Endothelial cell of umbilical vein (primary cell): ENCODE measurements at regions not wholly inside any gene's neighbourhood (a gene's known extent, or its start where the extent isn't known, plus 50 kb on each side); places are given as distances from the start of the nearest gene placed in this dataset.

ENCODE experiments used
- CTCF ChIP-seq, 2 donors: IDR thresholded peaks; 1 replicate in 1 of 2; 2 replicates in 1 of 2; pipeline ENCODE4 v1.5.1; 2011; ENCODE audit warnings: low read length in 2 of 2, mild to moderate bottlenecking in 2 of 2, moderate library complexity in 2 of 2, control low read depth in 1 of 2, inconsistent platforms in 1 of 2, low read depth in 1 of 2; ENCODE audit not compliant: insufficient read depth in 1 of 2; ENCODE audit errors: extremely low read depth in 1 of 2
- EZH2 ChIP-seq: IDR thresholded peaks from 2 replicates; pipeline ENCODE4 v1.6.1; 2012; ENCODE audit warnings: borderline replicate concordance, low read depth, mild to moderate bottlenecking, moderate library complexity, low read length, inconsistent platforms; ENCODE audit not compliant: severe bottlenecking
- FOS ChIP-seq: IDR thresholded peaks from 2 replicates; pipeline ENCODE4 v1.6.1; 2011; ENCODE audit warnings: mild to moderate bottlenecking, low read length, moderate library complexity, borderline replicate concordance; ENCODE audit not compliant: insufficient read depth
- GATA2 ChIP-seq: IDR thresholded peaks from 2 replicates; pipeline ENCODE4 v1.7.0; 2011; ENCODE audit warnings: low read depth, mild to moderate bottlenecking, moderate library complexity, mixed read lengths, low read length; ENCODE audit not compliant: insufficient read length, insufficient read depth
- JUN ChIP-seq: IDR thresholded peaks from 2 replicates; pipeline ENCODE4 v1.6.1; 2011; ENCODE audit warnings: borderline replicate concordance, low read depth; ENCODE audit not compliant: insufficient read length, insufficient read depth
- MAX ChIP-seq: IDR thresholded peaks from 2 replicates; pipeline ENCODE4 v1.6.1; 2011; ENCODE audit not compliant: insufficient read depth, insufficient read length
- MYC ChIP-seq: IDR thresholded peaks from one replicate; pipeline ENCODE4 v1.6.1; 2011; ENCODE audit warnings: mild to moderate bottlenecking, low read depth, low read length
- POLR2A ChIP-seq: IDR thresholded peaks from 2 replicates; pipeline ENCODE4 v1.6.1; 2012; ENCODE audit warnings: low read depth, mild to moderate bottlenecking, control low read depth, low read length
- POLR2AphosphoS5 ChIP-seq: IDR thresholded peaks from 2 replicates; pipeline ENCODE4 v1.6.1; 2012; ENCODE audit warnings: low read depth, mild to moderate bottlenecking, control low read depth, low read length, moderate library complexity; ENCODE audit not compliant: insufficient read depth

GRCh38 chr12:30203981-30204380 is 420.2 kb upstream of the TMTC1 start:
- TF ChIP-seq CTCF (IDR thresholded peaks at IDR 0.05; ENCODE audit: extremely low read depth in 1 of 2, insufficient read depth in 1 of 2, low read depth in 1 of 2, low read length in 2 of 2) (no peak), POLR2A (no peak), MAX (no peak), EZH2 (no peak), POLR2AphosphoS5 (no peak), MYC (no peak), JUN (no peak), GATA2 (no peak), FOS (no peak)
